ENCODE measurements at regions not wholly inside any gene's neighbourhood (a gene's known extent, or its start where the extent isn't known, plus 50 kb on each side); places are given as distances from the start of the nearest gene placed in this dataset.

- FAIRE-seq (no peak), DNase-seq (ENCODE audit: low read depth, low spot score) (no peak)
- H3K27ac ChIP-seq (ENCODE audit: control insufficient read depth, insufficient read depth, low read length), result no peak overlapping the region
- H3K9ac ChIP-seq (ENCODE audit: control insufficient read depth, extremely low read depth, insufficient read depth, low read length), result no peak overlapping the region
- dilution Hi-C loops (cut with MboI; ENCODE audit: extremely low pct_ligation_motif_present, low sequenced_read_pairs), result no loop called here
- H3K4me2 ChIP-seq (ENCODE audit: control insufficient read depth, extremely low read depth, insufficient read depth, low read depth, low read length), result no peak overlapping the region
- no peaks in the 10 kb centered on the region for H3K79me2 ChIP-seq (ENCODE audit: control insufficient read depth, insufficient read depth, low read length)
- H3K9me1 ChIP-seq (ENCODE audit: control insufficient read depth, extremely low read depth, insufficient read depth, low read length), result no peaks in the 10 kb centered on the region
- no peak overlapping the region for H2AFZ ChIP-seq (ENCODE audit: control insufficient read depth, low read length)
- TF ChIP-seq EZH2 (IDR thresholded peaks at IDR 0.05; ENCODE audit: low read length) (no peak), CTCF (optimal IDR thresholded peaks at IDR 0.05 in 1 of 3, IDR thresholded peaks at IDR 0.05 in 1 of 3, conservative IDR thresholded peaks at IDR 0.05 in 1 of 3; ENCODE audit: extremely low read depth in 1 of 3, insufficient read depth in 2 of 3, low read length in 3 of 3) (no peak)
- no peaks in the 10 kb centered on the region for H3K9me3 ChIP-seq (ENCODE audit: control insufficient read depth, low read depth, low read length)
- H3K27me3 ChIP-seq (ENCODE audit: control insufficient read depth, extremely low read depth, insufficient read depth, low read length), result no peaks in the 10 kb centered on the region
- H3K4me1 ChIP-seq (ENCODE audit: control insufficient read depth, extremely low read depth, insufficient read depth, low read length), result no peaks in the 10 kb centered on the region
- H3K4me3 ChIP-seq (ENCODE audit: control insufficient read depth in 2 of 3, extremely low read depth in 1 of 3, insufficient read depth in 2 of 3, low read depth in 1 of 3, low read length in 3 of 3), result no peak overlapping the region
- no peaks in the 10 kb centered on the region for H4K20me1 ChIP-seq (ENCODE audit: control insufficient read depth, extremely low read depth, insufficient read depth, low read length)
- no peaks in the 10 kb centered on the region for H3K36me3 ChIP-seq (ENCODE audit: control insufficient read depth in 2 of 2, extremely low read depth in 1 of 2, insufficient read depth in 2 of 2, low read length in 2 of 2)
Measured at GRCh38 chr7:10706875-10707493, 266.7 kb upstream of the PHF14 start.

GRCh38 chr7:10707519-10707918 is 266.2 kb upstream of the PHF14 start:
- H3K9me1 ChIP-seq (ENCODE audit: control insufficient read depth, extremely low read depth, insufficient read depth, low read length), result no peaks in the 10 kb centered on the region
- TF ChIP-seq CTCF (optimal IDR thresholded peaks at IDR 0.05 in 1 of 3, IDR thresholded peaks at IDR 0.05 in 1 of 3, conservative IDR thresholded peaks at IDR 0.05 in 1 of 3; ENCODE audit: extremely low read depth in 1 of 3, insufficient read depth in 2 of 3, low read length in 3 of 3), result no peak
- no peak for TF ChIP-seq EZH2 (IDR thresholded peaks at IDR 0.05; ENCODE audit: low read length)
- no peak overlapping the region for H3K4me3 ChIP-seq (ENCODE audit: control insufficient read depth in 2 of 3, extremely low read depth in 1 of 3, insufficient read depth in 2 of 3, low read depth in 1 of 3, low read length in 3 of 3)
- no peak for DNase-seq (ENCODE audit: low read depth, low spot score)
- FAIRE-seq, result no peak
- no peak overlapping the region for H2AFZ ChIP-seq (ENCODE audit: control insufficient read depth, low read length)
- no peak overlapping the region for H3K27ac ChIP-seq (ENCODE audit: control insufficient read depth, insufficient read depth, low read length)
- H3K9ac ChIP-seq (ENCODE audit: control insufficient read depth, extremely low read depth, insufficient read depth, low read length), result no peak overlapping the region
- no peak overlapping the region for H3K4me2 ChIP-seq (ENCODE audit: control insufficient read depth, extremely low read depth, insufficient read depth, low read depth, low read length)
- H3K79me2 ChIP-seq (ENCODE audit: control insufficient read depth, insufficient read depth, low read length), result no peaks in the 10 kb centered on the region
- H3K4me1 ChIP-seq (ENCODE audit: control insufficient read depth, extremely low read depth, insufficient read depth, low read length), result no peaks in the 10 kb centered on the region
- no peaks in the 10 kb centered on the region for H4K20me1 ChIP-seq (ENCODE audit: control insufficient read depth, extremely low read depth, insufficient read depth, low read length)
- dilution Hi-C loops (cut with MboI; ENCODE audit: extremely low pct_ligation_motif_present, low sequenced_read_pairs), result no loop called here
- no peaks in the 10 kb centered on the region for H3K27me3 ChIP-seq (ENCODE audit: control insufficient read depth, extremely low read depth, insufficient read depth, low read length)
- H3K9me3 ChIP-seq (ENCODE audit: control insufficient read depth, low read depth, low read length), result no peaks in the 10 kb centered on the region
- no peaks in the 10 kb centered on the region for H3K36me3 ChIP-seq (ENCODE audit: control insufficient read depth in 2 of 2, extremely low read depth in 1 of 2, insufficient read depth in 2 of 2, low read length in 2 of 2)

Data from keratinocyte (primary cell).